MG63 (cell line): ENCODE measurements at regions not wholly inside any gene's neighbourhood (a gene's known extent, or its start where the extent isn't known, plus 50 kb on each side); places are given as distances from the start of the nearest gene placed in this dataset.

ENCODE experiments used
- DNase-seq: peaks from one replicate; pipeline ENCODE4 v3.0.0-alpha.2; 2020
- H3K27me3 ChIP-seq: fragments of 250-450 bp; sonication (Bioruptor Pico); 2 replicates; pipeline ENCODE4 v1.5.1; 2020; ENCODE audit warnings: mild to moderate bottlenecking, moderate library complexity
- H3K36me3 ChIP-seq: fragments of 250-450 bp; sonication (Bioruptor Pico); 2 replicates; pipeline ENCODE4 v1.5.1; 2020; ENCODE audit warnings: mild to moderate bottlenecking, moderate library complexity
- H3K4me3 ChIP-seq: fragments of 250-450 bp; sonication (Bioruptor Pico); 2 replicates; pipeline ENCODE4 v1.5.1; 2020; ENCODE audit warnings: mild to moderate bottlenecking, moderate library complexity
- H3K9me3 ChIP-seq: fragments of 250-450 bp; sonication (Bioruptor Pico); 2 replicates; pipeline ENCODE4 v1.5.1; 2020; ENCODE audit warnings: mild to moderate bottlenecking, moderate library complexity

- Histone ChIP-seq H3K4me3 (no peak overlapping the region), H3K9me3 (no peaks in the 10 kb centered on the region), H3K27me3 (no peaks in the 10 kb centered on the region), H3K36me3 (no peaks in the 10 kb centered on the region)
- no peak for DNase-seq
These were observed 61.5 kb upstream of the ATP11B start for GRCh38 chr3:182731764-182732163.

GRCh38 chr3:182732232-182733015, 60.9 kb upstream of the ATP11B start:
- no peaks in the 10 kb centered on the region for H3K36me3 ChIP-seq
- H3K9me3 ChIP-seq: no peaks in the 10 kb centered on the region
- no peak overlapping the region for H3K4me3 ChIP-seq
- DNase-seq: no peak
- H3K27me3 ChIP-seq: no peaks in the 10 kb centered on the region

GRCh38 chr3:182735672-182736071, 57.6 kb upstream of the ATP11B start:
- Histone ChIP-seq H3K4me3 (no peak overlapping the region), H3K27me3 (no peaks in the 10 kb centered on the region), H3K36me3 (no peaks in the 10 kb centered on the region), H3K9me3 (no peaks in the 10 kb centered on the region)
- no peak for DNase-seq

- no peak for DNase-seq
- no peaks in the 10 kb centered on the region for H3K9me3 ChIP-seq
- H3K36me3 ChIP-seq: no peaks in the 10 kb centered on the region
- H3K4me3 ChIP-seq: no peak overlapping the region
- H3K27me3 ChIP-seq: no peaks in the 10 kb centered on the region
These were observed 55.5 kb upstream of the ATP11B start for GRCh38 chr3:182737825-182738224.

- no peaks in the 10 kb centered on the region for H3K36me3 ChIP-seq
- H3K9me3 ChIP-seq: no peaks in the 10 kb centered on the region
- no peak for DNase-seq
- no peak overlapping the region for H3K4me3 ChIP-seq
- no peaks in the 10 kb centered on the region for H3K27me3 ChIP-seq
These were observed 54.5 kb upstream of the ATP11B start for GRCh38 chr3:182738583-182739411.

- Histone ChIP-seq H3K27me3 (no peaks in the 10 kb centered on the region), H3K9me3 (no peaks in the 10 kb centered on the region), H3K4me3 (no peak overlapping the region), H3K36me3 (no peaks in the 10 kb centered on the region)
- no peak for DNase-seq
These were observed 53.7 kb upstream of the ATP11B start for GRCh38 chr3:182739619-182740018.

GRCh38 chr3:182740710-182741109, 52.6 kb upstream of the ATP11B start:
- DNase-seq: no peak
- no peaks in the 10 kb centered on the region for H3K27me3 ChIP-seq
- no peaks in the 10 kb centered on the region for H3K36me3 ChIP-seq
- H3K4me3 ChIP-seq: no peak overlapping the region
- H3K9me3 ChIP-seq: no peaks in the 10 kb centered on the region

- no peak overlapping the region for H3K4me3 ChIP-seq
- H3K9me3 ChIP-seq: no peaks in the 10 kb centered on the region
- no peak for DNase-seq
- H3K36me3 ChIP-seq: no peaks in the 10 kb centered on the region
- no peaks in the 10 kb centered on the region for H3K27me3 ChIP-seq
These were observed 52.1 kb upstream of the ATP11B start for GRCh38 chr3:182741214-182741613.
